A673 (cell line): ENCODE measurements at regions not wholly inside any gene's neighbourhood (a gene's known extent, or its start where the extent isn't known, plus 50 kb on each side); places are given as distances from the start of the nearest gene placed in this dataset.

Experiments
- BruUV-seq: library from RNA; stranded (reverse); fragments of 400-500 nt; replicated peaks from 2 replicates; lab custom pipeline; 2021; lab: Mats Ljungman, UMichigan
- CTCF ChIA-PET: fragments of 300-600 bp; sonication (Branson Sonifier 250); formaldehyde crosslinking; loops from one replicate; lab custom pipeline; 2022; ENCODE audit warnings: antibody characterized with exemption; lab: Charles Lee
- POLR2A ChIA-PET: fragments of 300-600 bp; sonication (Branson Sonifier 250); formaldehyde crosslinking; loops from one replicate; lab custom pipeline; 2022; ENCODE audit warnings: antibody characterized with exemption; ENCODE audit not compliant: low non-redundant PET; lab: Charles Lee
- DNase-seq: peaks from one replicate; pipeline ENCODE4 v3.0.0-alpha.2; 2015; ENCODE audit warnings: low spot score
- H3K27ac ChIP-seq: fragments of 200-600 bp; sonication (generic); 2 replicates; pipeline ENCODE4 v1.5.1; 2016; ENCODE audit warnings: mixed run types, low read depth, mild to moderate bottlenecking, mixed read lengths, antibody characterized with exemption, low read length; ENCODE audit not compliant: poor library complexity, severe bottlenecking
- H3K27me3 ChIP-seq: fragments of 200-600 bp; sonication (generic); replicated peaks from 2 replicates; pipeline ENCODE4 v1.6.1; 2017; ENCODE audit warnings: mixed run types, low read depth, mild to moderate bottlenecking, mixed read lengths, antibody characterized with exemption, low read length; ENCODE audit not compliant: insufficient read depth, poor library complexity
- H3K36me3 ChIP-seq: fragments of 200-600 bp; sonication (generic); 2 replicates; pipeline ENCODE4 v1.6.1; 2016; ENCODE audit warnings: mixed run types, mild to moderate bottlenecking, mixed read lengths, antibody characterized with exemption, low read length; ENCODE audit not compliant: insufficient read depth, poor library complexity, severe bottlenecking
- H3K4me1 ChIP-seq: fragments of 200-600 bp; sonication (generic); 2 replicates; pipeline ENCODE4 v1.6.1; 2017; ENCODE audit warnings: mixed run types, mild to moderate bottlenecking, mixed read lengths, antibody characterized with exemption, low read length; ENCODE audit not compliant: insufficient read depth, poor library complexity, severe bottlenecking
- H3K4me3 ChIP-seq: fragments of 200-600 bp; sonication (generic); 2 replicates; pipeline ENCODE4 v1.5.1; 2016; ENCODE audit warnings: low read depth, mixed run types, mild to moderate bottlenecking, mixed read lengths, low read length; ENCODE audit not compliant: poor library complexity, severe bottlenecking
- H3K9me3 ChIP-seq: fragments of 200-600 bp; sonication (generic); 2 replicates; pipeline ENCODE4 v1.6.1; 2016; ENCODE audit warnings: mixed run types, low read depth, mild to moderate bottlenecking, mixed read lengths, antibody characterized with exemption, low read length; ENCODE audit not compliant: poor library complexity, severe bottlenecking
- CTCF ChIP-seq: fragments of 300-800, 200-600 bp; sonication (generic); conservative IDR thresholded peaks from 2 replicates; pipeline ENCODE4 v1.5.1; 2017; ENCODE audit warnings: low read depth, mild to moderate bottlenecking, antibody characterized with exemption, low read length, moderate library complexity, mixed read lengths
- EZH2 ChIP-seq: fragments of 200-600 bp; sonication (generic); IDR thresholded peaks from 2 replicates; pipeline ENCODE4 v1.6.1; 2017; ENCODE audit warnings: borderline replicate concordance, low read depth, mild to moderate bottlenecking, mixed read lengths, antibody characterized with exemption, low read length; ENCODE audit not compliant: poor library complexity, severe bottlenecking
- intact Hi-C: fragments of 100-400 bp; cut with micrococcal nuclease; formaldehyde crosslinking; loops from one replicate; pipeline ENCODE4 v1.10.0; 2022; ENCODE audit not compliant: unreplicated experiment

- H3K36me3 ChIP-seq, result no peaks in the 10 kb centered on the region
- DNase-seq, result no peak
- H3K4me3 ChIP-seq, result no peak overlapping the region
- ChIA-PET CTCF (no interaction called here), POLR2A (no interaction called here)
- H3K4me1 ChIP-seq, result no peaks in the 10 kb centered on the region
- no peak for TF ChIP-seq EZH2
- no peak for TF ChIP-seq CTCF
- no peaks in the 10 kb centered on the region for H3K27me3 ChIP-seq
- H3K9me3 ChIP-seq, result no peaks in the 10 kb centered on the region
- intact Hi-C loops, result no loop called here
- no TSS peak for BruUV-seq
- H3K27ac ChIP-seq, result no peak overlapping the region
These were observed 748.5 kb downstream of the DNAJB9 start for GRCh38 chr7:109318136-109318535.

GRCh38 chr7:109322833-109323232, 753.2 kb downstream of the DNAJB9 start:
- no peaks in the 10 kb centered on the region for H3K4me1 ChIP-seq
- H3K9me3 ChIP-seq, result no peaks in the 10 kb centered on the region
- CTCF ChIA-PET, result no interaction called here
- POLR2A ChIA-PET, result no interaction called here
- no peak overlapping the region for H3K4me3 ChIP-seq
- no peak for TF ChIP-seq EZH2
- no peak for TF ChIP-seq CTCF
- no peaks in the 10 kb centered on the region for H3K27me3 ChIP-seq
- H3K36me3 ChIP-seq, result no peaks in the 10 kb centered on the region
- H3K27ac ChIP-seq, result no peak overlapping the region
- no TSS peak for BruUV-seq
- intact Hi-C loops, result no loop called here
- DNase-seq, result peak; percentile 4

GRCh38 chr7:109331423-109331822, 761.7 kb downstream of the DNAJB9 start:
- no peak overlapping the region for H3K27ac ChIP-seq
- CTCF ChIA-PET, result no interaction called here
- H3K36me3 ChIP-seq, result no peaks in the 10 kb centered on the region
- no peak for DNase-seq
- H3K4me1 ChIP-seq, result no peaks in the 10 kb centered on the region
- intact Hi-C loops, result no loop called here
- TF ChIP-seq EZH2, result no peak
- no peak for TF ChIP-seq CTCF
- no TSS peak for BruUV-seq
- POLR2A ChIA-PET, result no interaction called here
- H3K4me3 ChIP-seq, result no peak overlapping the region
- H3K27me3 ChIP-seq, result no peaks in the 10 kb centered on the region
- H3K9me3 ChIP-seq, result no peaks in the 10 kb centered on the region
